ENCODE measurements at regions not wholly inside any gene's neighbourhood (a gene's known extent, or its start where the extent isn't known, plus 50 kb on each side); places are given as distances from the start of the nearest gene placed in this dataset.

DNA sequence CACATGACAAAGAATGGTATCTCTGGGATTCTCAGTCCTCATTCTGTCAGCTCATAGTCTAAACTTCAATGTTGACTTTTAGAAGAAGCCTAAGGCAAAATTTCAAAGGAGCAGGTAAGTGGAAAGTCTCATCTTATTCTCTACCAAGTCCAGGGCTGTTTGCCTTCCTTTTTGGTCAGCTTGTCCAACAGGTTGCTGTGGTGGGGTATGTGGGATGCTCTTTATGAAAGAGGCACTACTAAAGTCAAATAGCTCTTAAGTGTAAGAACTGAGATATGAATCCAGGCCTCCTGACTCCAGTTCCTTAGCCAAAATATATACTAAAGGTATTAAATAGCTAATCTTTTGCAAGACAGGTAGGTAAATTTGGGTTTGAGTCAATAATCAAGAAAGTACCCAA lies 540.6 kb upstream of the SPRY2 start:
- no peak overlapping the region for H3K27ac ChIP-seq (replicated peaks)
- H3K4me3 ChIP-seq (replicated peaks; ENCODE audit: insufficient read depth, low read length) = no peak overlapping the region
- no peaks in the 10 kb centered on the region for H3K27me3 ChIP-seq (ENCODE audit: insufficient read depth, poor library complexity, severe bottlenecking)
- no peak for DNase-seq (ENCODE audit: low read depth in 1 of 2, low spot score in 1 of 2)
- TF ChIP-seq SPI1 (IDR thresholded peaks at IDR 0.05; ENCODE audit: borderline replicate concordance, low read depth) (no peak), POLR2AphosphoS5 (IDR thresholded peaks at IDR 0.05; ENCODE audit: low read depth) (no peak), GABPA (IDR thresholded peaks at IDR 0.05; ENCODE audit: low read depth) (no peak)
- TF ChIP-seq, protein P1, sequence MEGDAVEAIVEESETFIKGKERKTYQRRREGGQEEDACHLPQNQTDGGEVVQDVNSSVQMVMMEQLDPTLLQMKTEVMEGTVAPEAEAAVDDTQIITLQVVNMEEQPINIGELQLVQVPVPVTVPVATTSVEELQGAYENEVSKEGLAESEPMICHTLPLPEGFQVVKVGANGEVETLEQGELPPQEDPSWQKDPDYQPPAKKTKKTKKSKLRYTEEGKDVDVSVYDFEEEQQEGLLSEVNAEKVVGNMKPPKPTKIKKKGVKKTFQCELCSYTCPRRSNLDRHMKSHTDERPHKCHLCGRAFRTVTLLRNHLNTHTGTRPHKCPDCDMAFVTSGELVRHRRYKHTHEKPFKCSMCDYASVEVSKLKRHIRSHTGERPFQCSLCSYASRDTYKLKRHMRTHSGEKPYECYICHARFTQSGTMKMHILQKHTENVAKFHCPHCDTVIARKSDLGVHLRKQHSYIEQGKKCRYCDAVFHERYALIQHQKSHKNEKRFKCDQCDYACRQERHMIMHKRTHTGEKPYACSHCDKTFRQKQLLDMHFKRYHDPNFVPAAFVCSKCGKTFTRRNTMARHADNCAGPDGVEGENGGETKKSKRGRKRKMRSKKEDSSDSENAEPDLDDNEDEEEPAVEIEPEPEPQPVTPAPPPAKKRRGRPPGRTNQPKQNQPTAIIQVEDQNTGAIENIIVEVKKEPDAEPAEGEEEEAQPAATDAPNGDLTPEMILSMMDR (IDR thresholded peaks at IDR 0.05; ENCODE audit: insufficient read depth, low read length) = no peak
- TF ChIP-seq, protein P2, sequence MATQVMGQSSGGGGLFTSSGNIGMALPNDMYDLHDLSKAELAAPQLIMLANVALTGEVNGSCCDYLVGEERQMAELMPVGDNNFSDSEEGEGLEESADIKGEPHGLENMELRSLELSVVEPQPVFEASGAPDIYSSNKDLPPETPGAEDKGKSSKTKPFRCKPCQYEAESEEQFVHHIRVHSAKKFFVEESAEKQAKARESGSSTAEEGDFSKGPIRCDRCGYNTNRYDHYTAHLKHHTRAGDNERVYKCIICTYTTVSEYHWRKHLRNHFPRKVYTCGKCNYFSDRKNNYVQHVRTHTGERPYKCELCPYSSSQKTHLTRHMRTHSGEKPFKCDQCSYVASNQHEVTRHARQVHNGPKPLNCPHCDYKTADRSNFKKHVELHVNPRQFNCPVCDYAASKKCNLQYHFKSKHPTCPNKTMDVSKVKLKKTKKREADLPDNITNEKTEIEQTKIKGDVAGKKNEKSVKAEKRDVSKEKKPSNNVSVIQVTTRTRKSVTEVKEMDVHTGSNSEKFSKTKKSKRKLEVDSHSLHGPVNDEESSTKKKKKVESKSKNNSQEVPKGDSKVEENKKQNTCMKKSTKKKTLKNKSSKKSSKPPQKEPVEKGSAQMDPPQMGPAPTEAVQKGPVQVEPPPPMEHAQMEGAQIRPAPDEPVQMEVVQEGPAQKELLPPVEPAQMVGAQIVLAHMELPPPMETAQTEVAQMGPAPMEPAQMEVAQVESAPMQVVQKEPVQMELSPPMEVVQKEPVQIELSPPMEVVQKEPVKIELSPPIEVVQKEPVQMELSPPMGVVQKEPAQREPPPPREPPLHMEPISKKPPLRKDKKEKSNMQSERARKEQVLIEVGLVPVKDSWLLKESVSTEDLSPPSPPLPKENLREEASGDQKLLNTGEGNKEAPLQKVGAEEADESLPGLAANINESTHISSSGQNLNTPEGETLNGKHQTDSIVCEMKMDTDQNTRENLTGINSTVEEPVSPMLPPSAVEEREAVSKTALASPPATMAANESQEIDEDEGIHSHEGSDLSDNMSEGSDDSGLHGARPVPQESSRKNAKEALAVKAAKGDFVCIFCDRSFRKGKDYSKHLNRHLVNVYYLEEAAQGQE (IDR thresholded peaks at IDR 0.05; ENCODE audit: insufficient replicate concordance, low read depth) = no peak

DNA sequence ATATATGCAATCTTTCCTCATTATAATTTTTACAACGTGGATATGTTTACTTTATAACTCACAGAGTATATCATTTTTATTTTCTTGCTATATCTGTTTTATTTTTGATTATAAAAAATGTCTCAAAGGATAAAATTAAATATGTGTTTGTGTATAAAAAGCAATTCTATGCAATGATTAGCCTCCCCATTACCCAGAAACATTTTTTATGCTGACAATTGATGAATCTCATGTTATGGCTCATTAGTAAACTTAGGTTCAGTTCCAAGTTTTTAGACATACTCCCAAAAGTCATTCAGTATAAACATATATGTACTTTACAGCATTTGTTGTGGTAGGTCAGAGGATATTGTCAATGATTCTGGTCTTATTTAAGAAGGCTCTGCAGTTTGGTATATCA lies 540.1 kb upstream of the SPRY2 start:
- Histone ChIP-seq H3K4me3 (replicated peaks; ENCODE audit: insufficient read depth, low read length) (no peak overlapping the region), H3K27me3 (ENCODE audit: insufficient read depth, poor library complexity, severe bottlenecking) (no peaks in the 10 kb centered on the region), H3K27ac (replicated peaks) (no peak overlapping the region)
- TF ChIP-seq POLR2AphosphoS5 (IDR thresholded peaks at IDR 0.05; ENCODE audit: low read depth) = no peak
- TF ChIP-seq, protein P1 (IDR thresholded peaks at IDR 0.05; ENCODE audit: insufficient read depth, low read length) = no peak
- TF ChIP-seq, protein P2 (IDR thresholded peaks at IDR 0.05; ENCODE audit: insufficient replicate concordance, low read depth) = no peak
- no peak for TF ChIP-seq SPI1 (IDR thresholded peaks at IDR 0.05; ENCODE audit: borderline replicate concordance, low read depth)
- TF ChIP-seq GABPA (IDR thresholded peaks at IDR 0.05; ENCODE audit: low read depth) = no peak
- DNase-seq (ENCODE audit: low read depth in 1 of 2, low spot score in 1 of 2) = no peak

DNA sequence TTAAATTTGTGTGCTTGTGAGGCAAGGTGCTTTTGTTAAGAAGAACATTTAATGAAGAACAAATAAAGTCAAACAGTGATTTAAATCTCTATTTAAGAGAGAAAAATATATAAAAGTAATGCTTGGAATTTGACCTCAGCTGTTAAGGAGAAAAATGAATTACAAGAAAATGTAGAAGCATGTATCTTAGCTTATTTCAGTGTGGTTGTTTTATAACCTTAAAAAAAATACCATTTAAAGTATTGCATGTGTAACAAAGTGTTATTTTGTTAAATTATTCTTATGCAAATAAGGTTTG lies 537.0 kb upstream of the SPRY2 start:
- no peak for DNase-seq (ENCODE audit: low read depth in 1 of 2, low spot score in 1 of 2)
- no peak overlapping the region for H3K4me3 ChIP-seq (replicated peaks; ENCODE audit: insufficient read depth, low read length)
- H3K27ac ChIP-seq (replicated peaks) = no peak overlapping the region
- no peaks in the 10 kb centered on the region for H3K27me3 ChIP-seq (ENCODE audit: insufficient read depth, poor library complexity, severe bottlenecking)
- TF ChIP-seq GABPA (IDR thresholded peaks at IDR 0.05; ENCODE audit: low read depth) = no peak
- no peak for TF ChIP-seq POLR2AphosphoS5 (IDR thresholded peaks at IDR 0.05; ENCODE audit: low read depth)
- TF ChIP-seq, protein P1 (IDR thresholded peaks at IDR 0.05; ENCODE audit: insufficient read depth, low read length) = no peak
- TF ChIP-seq, protein P2 (IDR thresholded peaks at IDR 0.05; ENCODE audit: insufficient replicate concordance, low read depth) = no peak
- TF ChIP-seq SPI1 (IDR thresholded peaks at IDR 0.05; ENCODE audit: borderline replicate concordance, low read depth) = no peak

Data from HL-60 (cell line).